OCI-LY1 (cell line): ENCODE measurements at regions not wholly inside any gene's neighbourhood (a gene's known extent, or its start where the extent isn't known, plus 50 kb on each side); places are given as distances from the start of the nearest gene placed in this dataset.
"Not testable (repeated sequence)": the region's sequence is repeated elsewhere in the genome, so short reads cannot be mapped to it uniquely, and the experiment has no call there.

Experiments used
- EZH2 ChIP-seq: fragments of 200-600 bp; sonication (generic), shearing (Covaris generic); IDR thresholded peaks from 2 replicates; pipeline ENCODE4 v1.8.0; 2017; ENCODE audit warnings: borderline replicate concordance, mixed run types, mild to moderate bottlenecking, antibody characterized with exemption, low read length, moderate library complexity, mixed read lengths
- TF ChIP-seq, protein P1 (sequence below): fragments of 200-600 bp; sonication (generic), shearing (Covaris generic); IDR thresholded peaks from 2 replicates; pipeline ENCODE4 v1.5.1; 2017; ENCODE audit warnings: mild to moderate bottlenecking, antibody characterized with exemption, low read length, moderate library complexity, mixed read lengths

DNA sequence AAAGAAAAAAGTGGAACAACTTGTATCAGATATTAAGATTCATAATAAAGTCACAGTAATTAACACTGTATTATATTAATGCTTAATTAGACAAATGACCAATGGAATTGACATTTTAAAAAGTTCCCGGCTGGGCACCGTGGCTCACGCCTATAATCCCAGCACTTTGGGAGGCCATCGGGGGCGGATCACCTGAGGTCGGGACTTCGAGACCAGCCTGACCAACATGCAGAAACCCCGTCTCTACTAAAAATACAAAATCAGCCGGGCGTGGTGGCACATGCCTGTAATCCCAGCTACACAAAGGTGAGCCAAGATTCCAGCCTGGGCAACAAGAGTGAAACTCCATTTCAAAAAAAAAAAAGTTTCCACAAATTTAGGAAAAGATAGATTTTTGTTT, 188.9 kb upstream of the TP63 start:
- TF ChIP-seq, protein P1, sequence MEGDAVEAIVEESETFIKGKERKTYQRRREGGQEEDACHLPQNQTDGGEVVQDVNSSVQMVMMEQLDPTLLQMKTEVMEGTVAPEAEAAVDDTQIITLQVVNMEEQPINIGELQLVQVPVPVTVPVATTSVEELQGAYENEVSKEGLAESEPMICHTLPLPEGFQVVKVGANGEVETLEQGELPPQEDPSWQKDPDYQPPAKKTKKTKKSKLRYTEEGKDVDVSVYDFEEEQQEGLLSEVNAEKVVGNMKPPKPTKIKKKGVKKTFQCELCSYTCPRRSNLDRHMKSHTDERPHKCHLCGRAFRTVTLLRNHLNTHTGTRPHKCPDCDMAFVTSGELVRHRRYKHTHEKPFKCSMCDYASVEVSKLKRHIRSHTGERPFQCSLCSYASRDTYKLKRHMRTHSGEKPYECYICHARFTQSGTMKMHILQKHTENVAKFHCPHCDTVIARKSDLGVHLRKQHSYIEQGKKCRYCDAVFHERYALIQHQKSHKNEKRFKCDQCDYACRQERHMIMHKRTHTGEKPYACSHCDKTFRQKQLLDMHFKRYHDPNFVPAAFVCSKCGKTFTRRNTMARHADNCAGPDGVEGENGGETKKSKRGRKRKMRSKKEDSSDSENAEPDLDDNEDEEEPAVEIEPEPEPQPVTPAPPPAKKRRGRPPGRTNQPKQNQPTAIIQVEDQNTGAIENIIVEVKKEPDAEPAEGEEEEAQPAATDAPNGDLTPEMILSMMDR = not testable (repeated sequence)
- not testable (repeated sequence) for TF ChIP-seq EZH2
